RWPE2 (cell line): ENCODE measurements at regions not wholly inside any gene's neighbourhood (a gene's known extent, or its start where the extent isn't known, plus 50 kb on each side); places are given as distances from the start of the nearest gene placed in this dataset.

Experiments
- ATAC-seq: fragments of 200-7000 bp; cut with Tn5 transposase; 3 replicates; pipeline ENCODE4 v1.9.1; 2021; ENCODE audit warnings: low read depth
- DNase-seq: peaks from one replicate; pipeline ENCODE4 v3.0.0-alpha.2; 2020; ENCODE audit warnings: low spot score
- H3K27ac ChIP-seq: fragments of 450-650 bp; 2 replicates; pipeline ENCODE4 v1.5.1; 2017; ENCODE audit warnings: mild to moderate bottlenecking; ENCODE audit not compliant: poor library complexity, severe bottlenecking
- H3K27me3 ChIP-seq: fragments of 250-450 bp; sonication (Bioruptor Pico); 2 replicates; pipeline ENCODE4 v1.5.1; 2021; ENCODE audit warnings: mild to moderate bottlenecking, moderate library complexity; ENCODE audit not compliant: insufficient read depth, poor library complexity, severe bottlenecking
- H3K36me3 ChIP-seq: fragments of 250-450 bp; sonication (Bioruptor Pico); 2 replicates; pipeline ENCODE4 v1.5.1; 2020; ENCODE audit warnings: low read depth, mild to moderate bottlenecking, moderate library complexity
- H3K4me1 ChIP-seq: fragments of 250-450 bp; sonication (Bioruptor Pico); 2 replicates; pipeline ENCODE4 v1.5.1; 2021; ENCODE audit warnings: mild to moderate bottlenecking, moderate library complexity; ENCODE audit not compliant: insufficient read depth, poor library complexity, severe bottlenecking
- H3K4me3 ChIP-seq: fragments of 250-450 bp; sonication (Bioruptor Pico); 2 replicates; pipeline ENCODE4 v1.5.1; 2021; ENCODE audit warnings: mild to moderate bottlenecking, moderate library complexity; ENCODE audit not compliant: severe bottlenecking
- H3K9me3 ChIP-seq: fragments of 250-450 bp; sonication (Bioruptor Pico); 2 replicates; pipeline ENCODE4 v1.5.1; 2021; ENCODE audit warnings: mild to moderate bottlenecking, moderate library complexity; ENCODE audit not compliant: severe bottlenecking
- TF ChIP-seq, protein P1 (sequence below): fragments of 450-650 bp; IDR thresholded peaks from one replicate; pipeline ENCODE4 v1.5.1; 2017; ENCODE audit warnings: mild to moderate bottlenecking, moderate library complexity; ENCODE audit not compliant: poor library complexity, severe bottlenecking

DNA sequence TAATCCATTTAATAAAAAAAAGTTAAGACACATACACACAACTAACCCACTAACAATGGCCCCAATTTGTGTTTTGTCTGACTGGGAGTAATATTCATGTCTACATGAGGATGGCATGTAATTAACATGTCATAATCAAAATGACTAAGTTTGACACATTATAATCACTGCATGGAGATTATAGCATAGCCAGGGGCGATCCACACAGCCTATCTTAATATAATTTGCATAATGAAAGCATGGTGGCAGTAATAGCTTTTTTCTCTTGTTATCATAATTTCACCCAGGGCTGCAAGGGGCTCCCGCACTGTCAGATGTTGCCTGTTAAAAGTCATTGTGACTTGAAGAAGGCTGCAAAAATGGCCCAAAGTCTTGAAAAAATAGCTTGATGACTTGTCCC lies 243.7 kb downstream of the SMAD2 start:
- ATAC-seq (no peak), DNase-seq (no peak)
- TF ChIP-seq, protein P1, sequence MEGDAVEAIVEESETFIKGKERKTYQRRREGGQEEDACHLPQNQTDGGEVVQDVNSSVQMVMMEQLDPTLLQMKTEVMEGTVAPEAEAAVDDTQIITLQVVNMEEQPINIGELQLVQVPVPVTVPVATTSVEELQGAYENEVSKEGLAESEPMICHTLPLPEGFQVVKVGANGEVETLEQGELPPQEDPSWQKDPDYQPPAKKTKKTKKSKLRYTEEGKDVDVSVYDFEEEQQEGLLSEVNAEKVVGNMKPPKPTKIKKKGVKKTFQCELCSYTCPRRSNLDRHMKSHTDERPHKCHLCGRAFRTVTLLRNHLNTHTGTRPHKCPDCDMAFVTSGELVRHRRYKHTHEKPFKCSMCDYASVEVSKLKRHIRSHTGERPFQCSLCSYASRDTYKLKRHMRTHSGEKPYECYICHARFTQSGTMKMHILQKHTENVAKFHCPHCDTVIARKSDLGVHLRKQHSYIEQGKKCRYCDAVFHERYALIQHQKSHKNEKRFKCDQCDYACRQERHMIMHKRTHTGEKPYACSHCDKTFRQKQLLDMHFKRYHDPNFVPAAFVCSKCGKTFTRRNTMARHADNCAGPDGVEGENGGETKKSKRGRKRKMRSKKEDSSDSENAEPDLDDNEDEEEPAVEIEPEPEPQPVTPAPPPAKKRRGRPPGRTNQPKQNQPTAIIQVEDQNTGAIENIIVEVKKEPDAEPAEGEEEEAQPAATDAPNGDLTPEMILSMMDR, result no peak
- Histone ChIP-seq H3K27me3 (no peaks in the 10 kb centered on the region), H3K4me3 (no peak overlapping the region), H3K4me1 (no peaks in the 10 kb centered on the region), H3K9me3 (no peaks in the 10 kb centered on the region), H3K36me3 (no peaks in the 10 kb centered on the region), H3K27ac (no peak overlapping the region)

GRCh38 chr18:47683774-47684173 lies 246.7 kb downstream of the SMAD2 start:
- Histone ChIP-seq H3K27ac (no peak overlapping the region), H3K4me3 (no peak overlapping the region), H3K36me3 (no peaks in the 10 kb centered on the region), H3K27me3 (no peaks in the 10 kb centered on the region), H3K9me3 (no peaks in the 10 kb centered on the region), H3K4me1 (no peaks in the 10 kb centered on the region)
- DNase-seq (no peak), ATAC-seq (0 out of 3 replicates have a peak, but pooled peaks have one; percentile 21)
- TF ChIP-seq, protein P1, result no peak

GRCh38 chr18:47682876-47683275 lies 247.6 kb downstream of the SMAD2 start:
- Histone ChIP-seq H3K4me1 (no peaks in the 10 kb centered on the region), H3K9me3 (no peaks in the 10 kb centered on the region), H3K4me3 (no peak overlapping the region), H3K27me3 (no peaks in the 10 kb centered on the region), H3K27ac (no peak overlapping the region), H3K36me3 (no peaks in the 10 kb centered on the region)
- TF ChIP-seq, protein P1, result no peak
- no peak for ATAC-seq
- no peak for DNase-seq

DNA sequence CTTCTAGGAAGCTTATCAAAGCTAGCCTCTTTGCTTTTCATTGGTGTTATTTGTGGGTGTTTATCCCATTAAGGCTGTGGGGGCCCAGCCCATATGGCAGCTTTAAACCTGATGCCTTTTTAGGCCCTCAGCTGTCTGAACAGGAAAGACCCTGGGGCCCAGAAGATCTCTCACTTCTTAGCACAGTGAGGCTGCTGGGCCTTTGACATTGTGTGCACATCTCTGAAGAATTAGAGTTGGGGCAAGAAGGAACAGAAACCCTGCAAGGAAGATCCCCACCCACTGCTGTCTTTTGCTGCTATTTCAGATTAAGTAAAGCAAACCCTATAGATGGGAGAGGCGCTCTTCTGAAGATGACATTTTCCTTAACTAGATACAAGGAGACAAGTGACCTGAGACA lies 250.0 kb downstream of the SMAD2 start:
- Histone ChIP-seq H3K4me1 (no peaks in the 10 kb centered on the region), H3K27me3 (no peaks in the 10 kb centered on the region), H3K36me3 (no peaks in the 10 kb centered on the region), H3K27ac (no peak overlapping the region), H3K4me3 (no peak overlapping the region), H3K9me3 (no peaks in the 10 kb centered on the region)
- no peak for ATAC-seq
- TF ChIP-seq, protein P1, result no peak
- no peak for DNase-seq

- no peak overlapping the region for H3K27ac ChIP-seq
- H3K36me3 ChIP-seq, result no peaks in the 10 kb centered on the region
- no peak overlapping the region for H3K4me3 ChIP-seq
- ATAC-seq (no peak), DNase-seq (no peak)
- TF ChIP-seq, protein P1, result no peak
- no peaks in the 10 kb centered on the region for H3K9me3 ChIP-seq
- H3K27me3 ChIP-seq, result no peaks in the 10 kb centered on the region
- H3K4me1 ChIP-seq, result no peaks in the 10 kb centered on the region
Observed at GRCh38 chr18:47679864-47680263, 250.6 kb downstream of the SMAD2 start.
